T1000 (cell line): ENCODE measurements at regions not wholly inside any gene's neighbourhood (a gene's known extent, or its start where the extent isn't known, plus 50 kb on each side); places are given as distances from the start of the nearest gene placed in this dataset.
"Not testable (repeated sequence)": the region's sequence is repeated elsewhere in the genome, so short reads cannot be mapped to it uniquely, and the experiment has no call there.

Experiments
- DNase-seq: peaks from one replicate; lab custom pipeline; 2025; ENCODE audit warnings: mixed read lengths; lab: John Stamatoyannopoulos, UW

DNA sequence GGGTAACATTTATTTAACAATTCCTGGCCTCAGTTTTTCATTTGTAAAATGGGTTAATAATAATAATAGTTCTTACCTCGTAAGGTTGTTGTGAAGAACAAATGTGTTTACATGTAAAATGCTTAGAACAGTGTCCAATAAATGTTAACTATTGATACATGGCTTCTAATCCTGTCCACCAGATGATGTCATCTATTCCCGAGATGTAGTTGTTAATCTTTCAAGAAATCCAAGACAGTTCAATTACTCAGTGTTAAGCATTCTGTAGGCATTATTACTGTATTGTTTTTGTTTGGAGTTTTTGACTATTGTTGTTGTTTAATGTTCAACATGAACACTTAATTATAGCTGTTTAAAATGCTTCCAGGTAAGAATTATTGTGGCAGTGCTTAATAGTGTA lies 131.0 kb upstream of the FNDC3A start:
- DNase-seq, result no peak

GRCh38 chr13:48849515-48849914 lies 126.2 kb upstream of the FNDC3A start:
- DNase-seq, result no peak

GRCh38 chr13:48851707-48852106 lies 124.0 kb upstream of the FNDC3A start:
- DNase-seq, result no peak

- DNase-seq, result no peak
These were observed 122.6 kb upstream of the FNDC3A start for GRCh38 chr13:48852911-48853727.

GRCh38 chr13:48853728-48854102 lies 122.0 kb upstream of the FNDC3A start:
- DNase-seq, result no peak

DNA sequence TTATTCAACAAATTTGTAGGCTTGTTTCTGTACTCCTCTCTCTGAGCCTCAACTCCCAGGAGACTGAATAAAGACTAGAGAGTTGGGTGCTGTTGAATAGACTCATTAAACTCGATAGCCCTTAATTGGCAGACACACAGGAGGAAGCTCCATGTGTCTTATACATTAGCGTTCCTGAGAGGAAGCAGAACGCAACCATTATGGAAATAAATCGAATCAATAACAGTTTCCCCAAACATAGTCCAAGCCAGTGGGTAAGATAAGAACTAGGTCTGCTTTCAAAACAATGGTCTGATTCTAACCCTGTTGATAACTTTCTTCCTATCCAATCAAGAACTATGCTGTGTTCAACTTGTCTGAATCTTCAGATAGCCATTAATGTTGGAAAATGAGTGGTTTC lies 118.1 kb upstream of the FNDC3A start:
- DNase-seq, result no peak

- DNase-seq, result no peak
These were observed 117.4 kb upstream of the FNDC3A start for GRCh38 chr13:48858122-48858902.

GRCh38 chr13:48859272-48860105 lies 116.2 kb upstream of the FNDC3A start:
- no peak for DNase-seq

GRCh38 chr13:48860364-48860763 lies 115.3 kb upstream of the FNDC3A start:
- DNase-seq, result no peak

DNA sequence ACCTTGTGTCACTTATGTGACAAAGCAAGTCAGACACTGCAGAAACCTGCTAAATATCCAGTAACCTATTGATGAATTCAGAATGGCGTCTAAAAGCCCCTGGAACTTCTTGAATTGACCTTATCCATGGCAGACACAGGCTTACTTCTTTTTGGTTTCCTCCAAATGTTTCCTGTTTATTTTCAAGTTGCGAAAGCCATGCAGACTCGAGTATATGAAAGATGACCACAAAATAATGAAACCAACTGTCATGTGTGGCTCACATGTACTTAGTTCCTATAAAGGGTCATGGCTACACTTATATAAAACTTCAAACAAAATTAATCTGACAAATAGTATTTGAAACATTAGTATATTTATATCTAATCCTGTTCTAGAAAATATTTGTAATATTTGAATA lies 113.1 kb upstream of the FNDC3A start:
- DNase-seq, result no peak

DNA sequence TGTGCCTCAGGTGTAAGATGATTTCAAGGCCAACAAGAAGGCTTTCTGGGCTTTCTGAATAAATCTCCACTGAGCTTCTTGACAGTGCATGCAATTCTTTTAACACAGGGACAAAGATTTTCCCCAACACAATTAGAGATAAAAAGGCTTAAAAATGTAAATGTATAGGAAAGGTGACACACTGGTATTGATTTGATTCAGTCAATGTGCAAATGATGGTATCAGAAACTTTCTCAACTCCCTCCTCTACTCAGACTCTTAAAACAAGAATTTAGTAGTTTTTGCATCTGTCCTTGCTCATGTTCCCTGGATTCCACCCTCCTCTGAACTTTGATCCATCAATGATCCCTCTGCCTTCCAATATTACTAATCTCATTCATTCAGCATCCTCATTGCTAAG lies 111.6 kb upstream of the FNDC3A start:
- DNase-seq, result no peak

GRCh38 chr13:48866249-48866648 lies 109.5 kb upstream of the FNDC3A start:
- DNase-seq, result no peak

- DNase-seq, result no peak
These were observed 102.6 kb upstream of the FNDC3A start for GRCh38 chr13:48873081-48873480.

DNA sequence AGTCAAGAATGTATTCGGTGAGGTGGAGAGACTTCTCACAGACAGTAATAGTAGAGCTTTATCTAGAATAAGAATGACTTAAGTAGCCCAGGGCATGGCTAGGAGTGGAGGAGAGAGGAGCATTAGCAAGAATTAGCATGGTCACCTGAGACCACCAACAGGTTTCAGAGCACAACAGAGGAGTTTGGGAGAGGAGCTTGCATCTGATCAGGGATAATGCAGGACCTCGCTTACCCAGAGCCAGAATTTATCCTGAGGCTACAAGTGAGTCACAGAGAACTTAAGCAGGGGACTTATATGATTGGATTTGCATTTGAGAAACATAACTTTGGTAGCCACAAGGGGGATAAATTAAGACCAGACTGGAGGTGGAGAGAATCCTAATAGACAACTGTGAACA lies 102.1 kb upstream of the FNDC3A start:
- DNase-seq, result no peak

DNA sequence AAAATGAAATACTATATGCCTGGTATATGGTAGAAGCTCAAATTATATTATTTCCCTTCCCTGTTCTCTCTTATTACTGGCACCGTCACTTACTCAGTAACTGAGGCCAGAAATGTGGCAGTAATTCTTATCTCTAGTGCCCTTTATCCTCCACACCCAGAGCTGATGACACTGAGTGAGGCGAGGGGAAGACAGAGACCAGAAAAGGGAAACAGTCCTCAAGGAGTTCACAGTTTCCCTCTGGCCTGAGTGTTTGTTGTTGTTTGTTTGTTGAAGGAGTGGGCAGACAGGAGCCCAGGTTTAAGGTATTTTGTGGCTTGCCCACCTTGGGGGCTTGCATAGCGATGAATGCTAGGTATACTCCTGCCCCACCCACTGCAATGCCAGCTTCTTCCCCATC lies 101.5 kb upstream of the FNDC3A start:
- no peak for DNase-seq

- DNase-seq, result no peak
These were observed 100.7 kb upstream of the FNDC3A start for GRCh38 chr13:48875047-48875446.

GRCh38 chr13:48876289-48876688 lies 99.4 kb upstream of the FNDC3A start:
- no peak for DNase-seq

GRCh38 chr13:48879432-48879831 lies 96.3 kb upstream of the FNDC3A start:
- DNase-seq, result no peak

DNA sequence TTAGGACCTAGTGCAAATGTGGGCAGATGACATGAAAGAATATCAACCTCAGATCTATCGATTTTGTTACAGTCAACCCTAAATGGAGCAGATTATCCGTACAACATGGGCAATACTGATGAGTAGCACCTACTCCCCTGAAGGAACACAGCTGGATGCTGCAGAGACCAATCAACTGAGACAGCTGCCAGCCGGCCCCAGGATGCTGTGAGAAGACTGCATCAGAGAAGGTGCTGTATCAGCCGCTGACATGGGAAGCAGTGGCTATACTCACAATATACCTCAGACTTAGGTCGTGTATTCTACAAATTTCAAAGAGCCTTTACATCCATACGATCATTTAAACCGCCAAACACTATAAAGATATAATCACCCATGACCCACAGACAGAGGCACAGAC lies 95.9 kb upstream of the FNDC3A start:
- no peak for DNase-seq

DNA sequence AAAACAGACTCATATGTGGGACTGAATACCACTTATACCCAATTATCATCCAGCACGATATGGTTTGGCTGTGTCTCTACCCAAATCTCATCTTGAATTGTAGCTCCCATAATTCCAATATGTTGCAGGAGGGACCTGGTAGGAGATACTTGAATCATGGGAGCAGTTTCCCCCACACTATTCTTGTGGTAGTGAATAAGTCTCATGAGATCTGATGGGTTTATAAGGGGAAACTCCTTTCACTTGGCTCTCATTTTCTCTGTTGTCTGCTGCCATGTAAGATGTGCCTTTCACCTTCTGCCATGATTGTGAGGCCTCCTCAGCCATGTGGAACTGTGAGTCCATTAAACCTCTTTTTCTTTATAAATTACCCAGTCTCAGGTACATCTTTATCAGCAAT lies 91.9 kb upstream of the FNDC3A start:
- not testable (repeated sequence) for DNase-seq

DNA sequence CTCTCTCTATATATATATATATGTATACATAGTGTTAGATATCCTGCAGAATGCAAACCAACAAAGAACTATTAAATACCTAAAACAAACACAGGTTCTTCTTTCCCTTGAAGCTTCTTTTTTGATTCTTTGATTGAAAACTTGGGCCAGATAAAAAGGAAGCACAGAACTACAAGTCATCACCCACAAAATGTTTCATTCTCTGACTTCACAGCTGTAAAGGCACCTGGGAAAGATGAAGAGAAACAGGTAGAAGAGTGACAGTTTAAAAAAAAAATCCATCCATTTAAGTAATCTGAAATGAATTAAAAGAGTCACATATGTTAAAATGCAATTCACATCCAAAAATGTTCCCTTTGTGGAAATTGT lies 90.7 kb upstream of the FNDC3A start:
- DNase-seq, result no peak

DNA sequence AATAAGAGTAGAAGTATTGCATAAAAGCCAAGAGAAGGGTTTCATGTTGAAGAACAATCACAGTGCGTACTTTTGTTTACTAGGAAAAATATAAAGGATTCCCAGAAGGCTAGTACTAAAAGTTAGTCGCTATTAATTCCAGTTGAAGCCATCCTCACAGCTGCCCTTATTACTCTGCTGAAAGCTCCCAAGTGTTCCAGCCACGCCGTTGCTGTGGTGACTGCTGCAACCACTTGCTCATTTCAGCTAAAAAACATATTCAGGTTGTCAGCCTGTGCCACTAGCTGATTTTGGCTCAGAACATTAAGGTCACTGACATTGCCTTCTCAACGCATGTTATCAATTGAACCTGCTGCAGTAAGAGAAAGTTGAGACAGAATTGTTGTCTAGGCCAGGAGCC lies 87.1 kb upstream of the FNDC3A start:
- no peak for DNase-seq

- DNase-seq, result no peak
These were observed 85.3 kb upstream of the FNDC3A start for GRCh38 chr13:48890391-48890790.
